Hematopoietic multipotent progenitor cell treated with erythropoietin and hydrocortisone succinate and interleukin-3 and kit ligand, for 4 days (in vitro differentiated cells): ENCODE measurements at regions not wholly inside any gene's neighbourhood (a gene's known extent, or its start where the extent isn't known, plus 50 kb on each side); places are given as distances from the start of the nearest gene placed in this dataset.

ENCODE experiments used
- DNase-seq: peaks from one replicate; pipeline ENCODE4 v3.0.0-alpha.2; 2015

GRCh38 chr12:25005376-25005775 lies 56.5 kb upstream of the BCAT1 start:
- DNase-seq = no peak

- no peak for DNase-seq
Observed at GRCh38 chr12:25004447-25004846, 55.5 kb upstream of the BCAT1 start.

- no peak for DNase-seq
Observed at GRCh38 chr12:25001311-25001710, 52.4 kb upstream of the BCAT1 start.
